B cell (primary cell): ENCODE measurements at regions not wholly inside any gene's neighbourhood (a gene's known extent, or its start where the extent isn't known, plus 50 kb on each side); places are given as distances from the start of the nearest gene placed in this dataset.

ENCODE experiments used
- CTCF ChIP-seq: fragments of 200-600 bp; IDR thresholded peaks from one replicate; pipeline ENCODE4 v1.8.0; 2022; ENCODE audit warnings: antibody characterized with exemption, mild to moderate bottlenecking
- EZH2 ChIP-seq: IDR thresholded peaks from 2 replicates; pipeline ENCODE4 v1.6.1; 2012; ENCODE audit warnings: borderline replicate concordance, low read depth, mild to moderate bottlenecking, moderate library complexity, low read length; ENCODE audit not compliant: insufficient read depth, poor library complexity, severe bottlenecking

- TF ChIP-seq CTCF (no peak), EZH2 (no peak)
Measured at GRCh38 chr6:80403365-80403764, 296.9 kb downstream of the BCKDHB start.
